IMR-90 (cell line): ENCODE measurements at regions not wholly inside any gene's neighbourhood (a gene's known extent, or its start where the extent isn't known, plus 50 kb on each side); places are given as distances from the start of the nearest gene placed in this dataset.

ENCODE experiments used
- CEBPB ChIP-seq: IDR thresholded peaks from 2 replicates; pipeline ENCODE4 v1.6.1; 2012; ENCODE audit warnings: low read depth, low read length, improper control_type of control experiment
- CHD1 ChIP-seq: IDR thresholded peaks from 2 replicates; pipeline ENCODE4 v1.6.1; 2012; ENCODE audit warnings: low read depth, low read length, improper control_type of control experiment
- CTCF ChIP-seq: conservative IDR thresholded peaks from 2 replicates; pipeline ENCODE4 v1.5.1; 2012; ENCODE audit warnings: mild to moderate bottlenecking, low read depth, low read length, improper control_type of control experiment
- MAZ ChIP-seq: IDR thresholded peaks from 2 replicates; pipeline ENCODE4 v1.6.1; 2012; ENCODE audit warnings: low read depth, mild to moderate bottlenecking, low read length, improper control_type of control experiment, moderate library complexity, borderline replicate concordance
- POLR2A ChIP-seq: IDR thresholded peaks from 2 replicates; pipeline ENCODE4 v1.6.1; 2012; ENCODE audit warnings: mild to moderate bottlenecking, low read depth, low read length
- RAD21 ChIP-seq: IDR thresholded peaks from 2 replicates; pipeline ENCODE4 v1.6.1; 2012; ENCODE audit warnings: low read length, improper control_type of control experiment
- RFX5 ChIP-seq: IDR thresholded peaks from 2 replicates; pipeline ENCODE4 v1.8.0; 2012; ENCODE audit warnings: low read depth, mild to moderate bottlenecking, low read length, moderate library complexity
- SMC3 ChIP-seq: fragments of 150-350 bp; IDR thresholded peaks from 2 replicates; pipeline ENCODE4 v1.6.1; 2016; ENCODE audit warnings: low read depth, mild to moderate bottlenecking, antibody characterized with exemption, low read length, moderate library complexity

- TF ChIP-seq CTCF = no peak
- no peak for TF ChIP-seq POLR2A
- no peak for TF ChIP-seq RAD21
- TF ChIP-seq CEBPB = no peak
- TF ChIP-seq MAZ = no peak
- no peak for TF ChIP-seq RFX5
- TF ChIP-seq CHD1 = no peak
- no peak for TF ChIP-seq SMC3
Measured at GRCh38 chr1:37303884-37304574, 170.4 kb upstream of the ZC3H12A start.
